Thymus (tissue), 11 donors: ENCODE measurements at regions not wholly inside any gene's neighbourhood (a gene's known extent, or its start where the extent isn't known, plus 50 kb on each side); places are given as distances from the start of the nearest gene placed in this dataset.
"Not testable (repeated sequence)": the region's sequence is repeated elsewhere in the genome, so short reads cannot be mapped to it uniquely, and the experiment has no call there.

Experiments used
- DNase-seq, 9 donors: peaks; one replicate each; pipeline ENCODE4 v3.0.0-alpha.2; 2013; ENCODE audit warnings: low spot score in 9 of 9, low read depth in 6 of 9, missing footprints in 1 of 9
- H3K27ac ChIP-seq, 2 donors: one replicate each; pipeline ENCODE4 v1.5.1; 2013; ENCODE audit warnings: control low read depth in 1 of 2, low read depth in 1 of 2, low read length in 1 of 2, mild to moderate bottlenecking in 1 of 2, moderate library complexity in 1 of 2
- H3K27me3 ChIP-seq, 2 donors: one replicate each; pipeline ENCODE4 v1.5.1; 2013; ENCODE audit warnings: low read length in 1 of 2; ENCODE audit not compliant: control insufficient read depth in 2 of 2, insufficient read depth in 1 of 2
- H3K36me3 ChIP-seq, 2 donors: one replicate each; pipeline ENCODE4 v1.5.1; 2013; ENCODE audit warnings: low read length in 1 of 2, mild to moderate bottlenecking in 1 of 2, moderate library complexity in 1 of 2; ENCODE audit not compliant: control insufficient read depth in 2 of 2, insufficient read depth in 2 of 2
- H3K4me1 ChIP-seq, 2 donors: one replicate each; pipeline ENCODE4 v1.5.1; 2013; ENCODE audit warnings: low read length in 2 of 2; ENCODE audit not compliant: control insufficient read depth in 2 of 2, insufficient read depth in 2 of 2
- H3K4me3 ChIP-seq, 2 donors: one replicate each; pipeline ENCODE4 v1.5.1; 2013; ENCODE audit warnings: low read length in 2 of 2, control low read depth in 1 of 2, mild to moderate bottlenecking in 1 of 2
- H3K9me3 ChIP-seq, 2 donors: one replicate each; pipeline ENCODE4 v1.5.1; 2013; ENCODE audit warnings: low read length in 1 of 2, mild to moderate bottlenecking in 1 of 2; ENCODE audit not compliant: control insufficient read depth in 2 of 2, insufficient read depth in 1 of 2
- WGBS: extraction: QIAGEN DNeasy Blood & Tissue Kit; methylation state at CpG from one replicate; pipeline ENCODE4 v1.1.7; 2013; 5-methylcytosine and 5-hydroxymethylcytosine counted together
- donor health status: healthy.

DNA sequence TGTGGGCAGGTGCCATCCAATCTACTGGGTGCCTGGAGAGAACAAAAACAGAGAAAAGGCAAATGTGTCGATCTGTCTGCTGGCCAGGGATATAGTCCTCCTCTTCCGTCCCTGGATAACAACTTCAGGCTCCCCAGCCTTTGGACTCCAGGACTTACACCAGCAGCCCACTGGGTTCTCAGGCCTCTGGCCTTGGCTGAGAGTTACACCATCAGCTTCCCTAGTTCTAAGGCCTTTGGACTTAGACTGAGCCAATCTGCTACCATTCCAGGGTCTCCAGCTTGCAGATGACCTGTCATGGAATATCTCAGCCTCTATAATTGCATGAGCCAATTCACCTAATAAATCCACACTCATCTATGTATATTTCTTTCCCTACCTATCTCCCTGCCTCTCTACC lies 460.9 kb upstream of the ADAMTS9 start:
- no peaks in the 10 kb centered on the region for H3K4me1 ChIP-seq
- no peak overlapping the region for H3K4me3 ChIP-seq
- 45% methylated on average over 2 of the region's 2 CpGs for WGBS
- no peak overlapping the region for H3K27ac ChIP-seq
- DNase-seq: no peak
- H3K27me3 ChIP-seq: no peaks in the 10 kb centered on the region
- no peaks in the 10 kb centered on the region for H3K9me3 ChIP-seq
- H3K36me3 ChIP-seq: no peaks in the 10 kb centered on the region

DNA sequence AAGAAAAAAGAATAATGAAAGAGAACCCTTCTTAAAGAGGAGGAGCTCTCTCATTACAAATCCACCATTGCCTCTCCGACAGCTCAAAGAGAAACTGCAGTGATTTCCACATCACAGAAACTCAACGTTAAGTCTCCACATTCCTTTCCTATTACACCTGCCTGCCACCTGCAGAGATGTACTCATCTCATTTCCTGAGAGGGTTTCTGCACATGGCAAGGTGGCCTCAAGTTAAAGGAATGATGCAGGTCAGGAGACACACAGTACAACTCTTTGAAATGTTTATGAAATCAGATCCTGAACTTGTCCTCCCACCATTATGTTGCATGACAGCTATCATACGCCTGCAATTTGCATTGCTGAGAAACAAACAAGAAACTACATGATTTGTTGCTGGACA lies 458.4 kb upstream of the ADAMTS9 start:
- Histone ChIP-seq H3K36me3 (no peaks in the 10 kb centered on the region), H3K4me1 (no peaks in the 10 kb centered on the region), H3K27ac (no peak overlapping the region), H3K27me3 (no peaks in the 10 kb centered on the region), H3K9me3 (no peaks in the 10 kb centered on the region), H3K4me3 (no peak overlapping the region)
- DNase-seq: no peak
- WGBS: 71% methylated on average over 3 of the region's 3 CpGs

DNA sequence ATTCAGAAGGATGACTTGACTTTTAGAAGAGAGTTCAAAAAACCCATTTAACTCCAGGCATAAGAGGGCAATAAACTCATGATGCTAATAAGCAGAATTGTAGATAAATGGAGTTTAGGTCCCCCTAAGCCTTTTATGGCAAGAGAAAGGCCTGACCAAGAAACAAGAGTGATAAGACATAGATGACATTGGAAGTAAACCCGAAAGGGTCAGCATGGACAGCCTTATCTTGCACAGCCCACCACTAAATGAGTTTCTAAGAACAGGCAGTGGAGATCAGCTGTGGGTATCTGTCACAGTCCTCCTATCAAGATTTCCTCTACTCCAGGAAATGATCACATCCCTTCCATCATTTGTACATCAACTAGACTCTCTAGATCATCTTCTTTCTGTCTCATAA lies 457.9 kb upstream of the ADAMTS9 start:
- DNase-seq: no peak
- Histone ChIP-seq H3K27me3 (no peaks in the 10 kb centered on the region), H3K27ac (no peak overlapping the region), H3K4me3 (no peak overlapping the region), H3K4me1 (no peaks in the 10 kb centered on the region), H3K9me3 (no peaks in the 10 kb centered on the region), H3K36me3 (no peaks in the 10 kb centered on the region)
- 84% methylated on average over 1 of the region's 1 CpG for WGBS

DNA sequence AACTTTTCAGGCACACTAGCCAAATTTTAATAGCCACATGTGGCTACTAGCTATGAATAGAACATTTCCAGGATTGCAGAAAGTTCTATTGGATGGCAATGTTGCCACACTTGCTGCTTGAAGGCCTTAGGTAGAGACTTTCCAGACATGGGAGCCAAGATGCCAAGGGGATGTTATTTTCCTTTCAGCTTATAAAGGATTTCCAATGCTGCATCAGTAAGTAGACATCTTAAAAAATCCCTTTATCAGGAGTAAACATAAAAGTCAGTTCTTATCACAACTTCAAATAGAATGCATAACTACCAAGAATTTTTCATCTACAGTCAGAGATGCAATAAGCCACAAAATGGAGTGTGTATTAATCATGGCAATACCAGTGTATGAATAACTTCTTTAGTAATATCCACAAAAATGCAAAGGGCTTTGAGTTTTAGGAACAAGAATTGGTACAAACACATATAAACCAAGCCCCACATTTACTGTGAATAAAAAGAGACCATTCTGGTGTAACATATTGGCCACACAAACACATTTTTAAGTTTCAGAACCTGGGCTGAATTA lies 457.1 kb upstream of the ADAMTS9 start:
- H3K27me3 ChIP-seq: no peaks in the 10 kb centered on the region
- no peaks in the 10 kb centered on the region for H3K9me3 ChIP-seq
- H3K27ac ChIP-seq: no peak overlapping the region
- no peaks in the 10 kb centered on the region for H3K36me3 ChIP-seq
- no peak overlapping the region for H3K4me3 ChIP-seq
- H3K4me1 ChIP-seq: no peaks in the 10 kb centered on the region
- DNase-seq: no peak

DNA sequence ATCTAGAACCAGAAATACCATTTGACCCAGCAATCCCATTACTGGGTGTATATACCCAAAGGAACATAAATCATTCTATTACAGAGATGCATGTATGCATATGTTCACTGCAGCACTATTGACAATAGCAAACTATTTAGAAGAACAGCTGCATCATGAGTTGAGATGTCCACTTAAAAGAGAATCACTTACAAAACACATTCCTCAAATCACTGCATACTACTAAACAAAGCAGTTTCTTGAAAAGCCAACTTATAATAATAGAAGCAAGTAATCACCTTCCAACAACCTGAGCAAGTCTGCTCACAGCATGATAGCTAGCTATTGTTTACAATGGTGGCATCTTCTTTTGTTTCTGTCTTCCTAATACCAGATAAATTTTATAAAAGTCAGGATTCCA lies 454.7 kb upstream of the ADAMTS9 start:
- H3K36me3 ChIP-seq: no peaks in the 10 kb centered on the region
- no peaks in the 10 kb centered on the region for H3K27me3 ChIP-seq
- H3K9me3 ChIP-seq: no peaks in the 10 kb centered on the region
- no peaks in the 10 kb centered on the region for H3K4me1 ChIP-seq
- no peak overlapping the region for H3K27ac ChIP-seq
- DNase-seq: no peak
- no peak overlapping the region for H3K4me3 ChIP-seq

DNA sequence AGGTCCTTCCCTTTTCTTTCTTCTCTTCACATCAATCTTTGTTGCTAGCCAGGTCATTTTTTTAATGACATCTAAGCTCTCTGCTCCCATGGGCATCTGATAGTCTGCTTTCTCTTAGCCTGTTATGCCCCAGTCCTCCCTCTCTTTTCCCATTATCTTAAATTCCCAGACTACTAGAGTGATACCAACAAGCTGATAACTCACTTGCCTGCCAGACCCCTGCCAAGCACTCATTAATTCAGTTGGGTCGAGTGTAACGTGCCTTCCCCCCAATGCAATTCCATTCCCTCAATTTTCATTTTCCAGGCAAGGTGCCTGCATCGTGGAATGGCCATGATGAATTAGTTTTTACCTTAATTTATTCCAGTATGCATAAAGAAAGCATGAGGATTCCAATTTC lies 450.8 kb upstream of the ADAMTS9 start:
- H3K36me3 ChIP-seq: no peaks in the 10 kb centered on the region

DNA sequence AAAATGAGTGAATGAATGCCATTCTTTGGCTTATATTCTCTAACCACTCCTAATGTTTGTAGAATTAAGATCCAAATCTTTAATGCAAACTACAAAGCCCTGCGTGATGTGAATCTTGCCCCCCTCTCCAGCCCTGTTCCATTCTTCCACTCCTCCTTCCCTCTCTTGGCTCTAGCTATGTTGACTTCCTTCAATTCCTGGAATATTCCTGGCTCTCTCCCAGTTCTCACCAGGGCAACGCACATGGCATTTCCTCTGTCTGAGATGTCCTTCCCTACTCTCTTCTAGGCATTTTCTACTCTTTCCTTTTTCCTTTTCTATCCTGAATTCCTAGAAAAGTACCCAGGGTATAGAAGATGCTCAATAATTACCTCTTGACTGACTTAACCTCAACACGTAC lies 446.0 kb upstream of the ADAMTS9 start:
- not testable (repeated sequence) for DNase-seq, H3K27ac ChIP-seq, H3K4me3 ChIP-seq, H3K27me3 ChIP-seq, H3K36me3 ChIP-seq, H3K9me3 ChIP-seq, H3K4me1 ChIP-seq
- WGBS: 75% methylated on average over 3 of the region's 3 CpGs

More for the DNA sequence above, 450.8 kb upstream of the ADAMTS9 start:
- H3K27me3 ChIP-seq: no peaks in the 10 kb centered on the region
- 86% methylated on average over 3 of the region's 3 CpGs for WGBS
- H3K9me3 ChIP-seq: peaks cover 0 to 3% of the 10 kb centered on the region in 2 donors
- no peak for DNase-seq
- H3K4me3 ChIP-seq: no peak overlapping the region
- H3K4me1 ChIP-seq: no peaks in the 10 kb centered on the region
- H3K27ac ChIP-seq: no peak overlapping the region

DNA sequence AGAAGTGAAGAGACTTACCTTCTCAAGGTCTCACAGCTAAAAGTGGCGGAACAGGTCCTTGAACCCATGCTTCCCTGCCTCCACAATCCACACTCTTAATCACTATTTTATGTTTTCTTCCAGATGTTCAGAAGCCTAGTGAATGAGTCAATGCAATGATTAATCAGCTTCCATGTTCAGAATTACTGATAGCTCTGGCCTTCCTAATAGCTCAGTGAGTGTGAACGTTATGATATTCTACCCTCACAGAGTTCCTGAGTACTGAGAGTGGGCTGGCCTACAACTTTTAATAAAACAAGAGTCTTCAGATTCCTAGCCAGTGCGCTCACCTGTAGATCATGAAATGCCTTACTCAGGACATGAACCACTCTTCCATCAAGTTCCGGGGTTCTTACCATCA lies 443.0 kb upstream of the ADAMTS9 start:
- Histone ChIP-seq H3K4me3 (no peak overlapping the region), H3K27ac (no peak overlapping the region), H3K9me3 (no peaks in the 10 kb centered on the region), H3K27me3 (no peaks in the 10 kb centered on the region), H3K36me3 (no peaks in the 10 kb centered on the region), H3K4me1 (no peaks in the 10 kb centered on the region)
- no peak for DNase-seq
- whole genome bisulfite sequencing: 97% methylated on average over 4 of the region's 4 CpGs

DNA sequence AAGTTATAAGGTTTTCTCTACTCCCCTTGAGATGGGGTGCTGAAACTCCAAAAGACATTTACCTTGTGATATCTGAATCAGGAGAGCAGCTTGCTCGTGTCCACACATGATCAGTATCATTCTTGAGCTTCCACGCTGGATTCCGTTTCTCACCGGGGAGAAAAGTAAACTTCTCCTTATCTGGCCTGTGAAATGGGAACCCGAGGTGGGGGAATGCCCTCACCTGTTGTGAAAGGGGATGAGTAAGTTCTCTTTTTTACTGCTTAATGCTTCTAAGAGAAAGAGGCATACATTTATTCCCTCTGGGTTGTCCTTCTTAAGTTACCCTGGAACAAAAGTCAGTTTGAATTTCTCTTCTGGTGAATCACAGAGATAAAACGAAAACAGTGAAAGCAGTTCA lies 440.5 kb upstream of the ADAMTS9 start:
- no peaks in the 10 kb centered on the region for H3K9me3 ChIP-seq
- no peaks in the 10 kb centered on the region for H3K4me1 ChIP-seq
- no peak overlapping the region for H3K4me3 ChIP-seq
- no peak overlapping the region for H3K27ac ChIP-seq
- DNase-seq: no peak
- WGBS: 83% methylated on average over 6 of the region's 6 CpGs
- no peaks in the 10 kb centered on the region for H3K27me3 ChIP-seq
- H3K36me3 ChIP-seq: no peaks in the 10 kb centered on the region
